Aorta (tissue), 5 donors: ENCODE measurements at regions not wholly inside any gene's neighbourhood (a gene's known extent, or its start where the extent isn't known, plus 50 kb on each side); places are given as distances from the start of the nearest gene placed in this dataset.

Experiments used
- ATAC-seq: fragments of 200-7000 bp; cut with Tn5 transposase; one replicate; pipeline ENCODE4 v1.9.1; 2022; ENCODE audit warnings: moderate library complexity; ENCODE audit not compliant: low FRiP score
- DNase-seq, 2 donors: peaks; one replicate each; pipeline ENCODE4 v3.0.0-alpha.2; 2020
- H3K27ac ChIP-seq, 2 donors: one replicate each; pipeline ENCODE4 v1.5.1; 2013; ENCODE audit warnings: low read length in 2 of 2, mild to moderate bottlenecking in 2 of 2, moderate library complexity in 2 of 2, control low read depth in 1 of 2, inconsistent platforms in 1 of 2, low read depth in 1 of 2
- H3K27me3 ChIP-seq, 2 donors: one replicate each; pipeline ENCODE4 v1.6.1; 2013; ENCODE audit warnings: control low read depth in 1 of 2, low read length in 1 of 2, mild to moderate bottlenecking in 1 of 2, moderate library complexity in 1 of 2; ENCODE audit not compliant: insufficient read depth in 2 of 2, control insufficient read depth in 1 of 2
- H3K36me3 ChIP-seq, 2 donors: one replicate each; pipeline ENCODE4 v1.6.1; 2013; ENCODE audit warnings: control low read depth in 1 of 2, low read length in 1 of 2, mild to moderate bottlenecking in 1 of 2; ENCODE audit not compliant: insufficient read depth in 2 of 2, control insufficient read depth in 1 of 2
- H3K4me1 ChIP-seq, 2 donors: one replicate each; pipeline ENCODE4 v1.6.1; 2013; ENCODE audit warnings: low read length in 2 of 2, control low read depth in 1 of 2, mild to moderate bottlenecking in 1 of 2, moderate library complexity in 1 of 2; ENCODE audit not compliant: insufficient read depth in 2 of 2, control insufficient read depth in 1 of 2
- H3K4me3 ChIP-seq, 2 donors: one replicate each; pipeline ENCODE4 v1.5.1; 2013; ENCODE audit warnings: low read length in 2 of 2, control low read depth in 1 of 2, mild to moderate bottlenecking in 1 of 2
- H3K9me3 ChIP-seq: one replicate; pipeline ENCODE4 v1.6.1; 2013; ENCODE audit warnings: mild to moderate bottlenecking, low read length; ENCODE audit not compliant: control insufficient read depth
- WGBS, 2 donors: extraction: QIAGEN DNeasy Blood & Tissue Kit; methylation state at CpG; one replicate each; pipeline ENCODE4 v1.1.7; 2013; 5-methylcytosine and 5-hydroxymethylcytosine counted together
- intact Hi-C, 2 donors: fragments of 100-400 bp; cut with DNase I; formaldehyde crosslinking; loops; one replicate each; pipeline versions ENCODE4 v1.14.2 to v1.15.0; 2022
- donor health status: healthy with polysubstance abuse.
- donor health status: Bipolar disorder and iron deficiency.
- donor health status: DM: no; HTN: no; CAD: no.
- donor health status: DM: no; HTN: no; CAD: no.
- donor health status: DM: yes; HTN: yes; CAD: no.

- H3K27ac ChIP-seq, result no peak overlapping the region
- no peak for DNase-seq
- WGBS, 2 donors, result 10 to 14% methylated on average over 5 of the region's 5 CpGs
Measured at GRCh38 chr11:121688055-121688491, 235.3 kb upstream of the SORL1-AS1 start.

DNA sequence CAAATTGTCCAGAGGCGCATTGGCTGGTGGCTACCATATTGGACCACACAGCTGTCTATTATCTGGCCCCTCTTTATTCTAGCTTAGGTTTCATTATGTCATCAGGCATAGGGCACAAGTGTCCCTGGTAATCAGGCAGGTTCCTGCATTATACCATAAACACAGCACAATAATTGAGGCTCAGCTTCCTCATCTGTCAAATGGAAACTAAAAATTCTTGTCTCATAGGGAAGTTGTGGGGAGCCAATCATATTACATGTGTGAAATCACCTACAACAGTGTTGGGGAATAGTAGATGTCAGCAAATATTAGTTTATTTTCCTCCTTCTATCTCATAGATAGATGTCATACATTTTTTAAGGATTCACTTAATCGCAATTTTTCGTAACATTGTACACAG, 231.0 kb upstream of the SORL1-AS1 start:
- intact Hi-C loops, result no loop called here
- no peaks in the 10 kb centered on the region for H3K27me3 ChIP-seq
- H3K9me3 ChIP-seq, result no peaks in the 10 kb centered on the region
- no peak overlapping the region for H3K4me3 ChIP-seq
- H3K27ac ChIP-seq, result no peak overlapping the region
- 93 to 98% methylated on average over 3 of the region's 3 CpGs for WGBS, 2 donors
- ATAC-seq (no peak), DNase-seq (no peak)
- H3K4me1 ChIP-seq, result peaks cover 0 to 2% of the 10 kb centered on the region in 2 donors
- H3K36me3 ChIP-seq, result no peaks in the 10 kb centered on the region

More at GRCh38 chr11:121688055-121688491, 235.3 kb upstream of the SORL1-AS1 start:
- no peak overlapping the region for H3K4me3 ChIP-seq
- peaks cover 0 to 2% of the 10 kb centered on the region in 2 donors for H3K4me1 ChIP-seq
- ATAC-seq, result no peak
- H3K36me3 ChIP-seq, result no peaks in the 10 kb centered on the region
- intact Hi-C loops, result no loop called here
- no peaks in the 10 kb centered on the region for H3K27me3 ChIP-seq
- H3K9me3 ChIP-seq, result no peaks in the 10 kb centered on the region
